22Rv1 (cell line): ENCODE measurements at regions not wholly inside any gene's neighbourhood (a gene's known extent, or its start where the extent isn't known, plus 50 kb on each side); places are given as distances from the start of the nearest gene placed in this dataset.

Source experiments
- CTCF ChIP-seq: fragments of 450-650 bp; IDR thresholded peaks from 2 replicates; pipeline ENCODE4 v1.5.1; 2017; ENCODE audit warnings: mild to moderate bottlenecking
- ZFX ChIP-seq: fragments of 450-650 bp; IDR thresholded peaks from 2 replicates; pipeline ENCODE4 v1.6.1; 2017; ENCODE audit warnings: antibody characterized with exemption, borderline replicate concordance

- TF ChIP-seq CTCF (no peak), ZFX (no peak)
These were observed 320.7 kb downstream of the HGF start for GRCh38 chr7:81449105-81449504.
